HG03457 (cell line): ENCODE measurements at regions not wholly inside any gene's neighbourhood (a gene's known extent, or its start where the extent isn't known, plus 50 kb on each side); places are given as distances from the start of the nearest gene placed in this dataset.
"Not testable (repeated sequence)": the region's sequence is repeated elsewhere in the genome, so short reads cannot be mapped to it uniquely, and the experiment has no call there.

Experiments used
- ATAC-seq: cut with Tn5 transposase; IDR thresholded peaks from one replicate; pipeline ENCODE4 v1.9.1; 2021; ENCODE audit warnings: moderate number of reproducible peaks; ENCODE audit not compliant: unreplicated experiment

DNA sequence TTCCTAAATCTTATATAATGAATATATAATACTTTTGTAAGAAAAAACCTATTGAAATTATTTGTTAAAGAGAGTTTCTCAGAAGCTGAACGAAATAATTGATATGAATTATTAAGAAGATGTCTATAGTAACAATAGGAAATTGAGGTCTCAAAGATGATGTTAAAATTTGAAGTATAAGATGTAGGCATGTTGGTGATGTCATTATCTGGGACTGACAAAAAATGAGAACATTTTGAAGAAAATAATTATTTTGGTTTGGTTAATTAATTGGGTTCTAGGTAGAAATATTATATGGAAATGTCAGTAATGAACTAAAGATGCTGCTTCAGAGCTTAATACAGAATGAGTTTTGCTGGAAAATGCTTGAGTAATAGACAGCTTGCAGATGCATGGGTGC lies 501.4 kb upstream of the ST8SIA4 start:
- no peak for ATAC-seq

DNA sequence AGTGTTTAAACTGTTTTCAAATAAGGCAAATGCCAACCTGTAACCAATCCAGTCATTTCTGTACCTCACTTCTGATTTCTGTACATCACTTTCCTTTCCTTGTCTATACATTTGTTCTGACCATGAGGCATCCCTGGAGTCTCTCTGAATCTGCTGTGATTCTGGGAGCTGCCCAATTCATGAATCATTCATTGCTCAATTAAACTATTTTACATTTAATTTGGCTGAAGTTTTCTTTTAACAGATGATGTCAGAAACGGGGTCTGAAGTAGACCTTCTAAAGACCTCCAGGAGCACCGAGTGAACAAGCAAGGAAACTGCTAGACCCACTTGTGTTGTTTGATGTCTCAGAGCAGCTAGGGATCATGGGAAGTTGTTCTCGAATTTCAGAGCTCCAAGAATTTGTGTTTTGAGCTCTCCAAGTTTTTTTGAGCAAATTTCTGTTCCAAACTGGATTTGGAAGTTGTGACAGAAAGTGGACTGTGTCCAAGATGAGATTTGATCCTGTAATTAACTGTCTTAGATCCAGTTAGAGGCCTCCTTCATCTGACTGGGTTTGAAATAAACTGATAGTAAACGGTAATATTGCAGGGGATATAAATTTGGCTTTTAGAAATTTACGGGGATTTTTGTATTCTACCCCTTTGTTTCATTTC lies 490.8 kb upstream of the ST8SIA4 start:
- no peak for ATAC-seq

DNA sequence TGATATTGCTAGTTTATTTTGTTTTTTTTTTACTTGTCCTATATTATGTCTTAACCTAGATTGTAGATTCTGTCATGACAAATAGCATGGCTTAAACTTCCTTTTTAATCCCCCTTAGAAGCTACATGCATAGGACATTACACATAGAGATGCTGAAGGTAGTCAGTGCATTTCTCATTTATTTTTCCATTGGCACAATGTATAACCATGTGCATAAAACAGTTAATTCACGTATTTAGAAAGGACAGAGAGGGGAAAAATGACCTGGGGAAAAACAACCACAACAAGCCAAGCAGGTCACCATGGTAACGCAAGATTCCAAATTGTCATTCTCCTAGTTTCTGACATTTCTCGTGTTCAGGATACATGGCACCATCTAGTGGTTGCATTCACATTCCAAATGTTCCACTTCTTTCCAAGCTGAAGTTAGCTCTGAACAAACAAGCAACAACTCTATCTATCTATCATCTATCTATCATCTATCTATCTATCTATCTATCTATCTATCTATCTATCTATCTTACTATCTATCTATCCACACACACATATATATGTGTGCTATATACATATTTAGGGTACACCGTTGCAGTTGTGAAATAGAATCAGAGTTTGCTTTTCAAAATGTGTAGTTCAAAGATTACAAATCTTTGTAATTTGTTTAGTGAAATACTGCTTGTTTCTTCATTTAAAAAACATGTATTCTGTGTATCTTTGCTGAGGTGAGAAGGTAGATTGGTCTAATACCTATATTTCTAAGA lies 487.2 kb upstream of the ST8SIA4 start:
- ATAC-seq = no peak

GRCh38 chr5:101385276-101385675 lies 482.2 kb upstream of the ST8SIA4 start:
- ATAC-seq = no peak

GRCh38 chr5:101370181-101370580 lies 467.1 kb upstream of the ST8SIA4 start:
- ATAC-seq = no peak

- ATAC-seq = no peak
Measured at GRCh38 chr5:101364469-101364868, 461.4 kb upstream of the ST8SIA4 start.

DNA sequence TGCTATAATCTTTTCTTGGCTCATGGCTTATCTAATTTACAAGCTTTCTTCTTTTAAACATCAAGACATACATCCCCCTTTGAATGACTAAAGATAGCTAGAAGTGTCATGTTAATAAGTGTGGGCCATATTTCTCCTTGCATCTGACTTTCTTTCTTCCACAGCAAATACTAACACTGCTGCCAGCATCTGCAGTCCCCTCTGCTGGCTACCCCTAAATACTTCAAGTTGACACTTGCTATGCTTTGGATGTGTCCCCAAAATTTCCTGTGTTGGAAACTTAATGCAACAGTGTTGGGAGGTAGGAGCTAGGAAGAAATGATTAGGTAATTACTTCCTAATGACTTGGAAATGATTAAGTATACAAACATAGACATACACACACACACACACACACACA lies 459.0 kb upstream of the ST8SIA4 start:
- no peak for ATAC-seq

DNA sequence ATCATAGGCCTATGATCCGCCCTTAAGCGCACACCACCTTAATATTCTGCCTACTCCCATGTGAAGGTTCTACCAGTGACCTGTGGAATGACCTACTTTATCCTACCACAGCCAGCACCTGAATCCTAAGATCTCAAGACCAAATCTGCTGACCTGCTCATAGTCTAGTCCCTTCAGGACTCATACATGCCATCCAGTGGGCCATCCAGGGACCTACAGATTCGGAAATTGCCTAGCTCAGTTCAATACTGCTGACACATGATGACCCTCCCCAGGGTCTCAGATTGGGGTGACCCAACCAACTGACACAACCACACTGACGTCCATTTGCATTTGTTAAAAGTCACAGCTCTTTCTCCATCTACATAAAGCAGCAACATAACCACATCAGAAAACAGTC lies 443.8 kb upstream of the ST8SIA4 start:
- ATAC-seq = peak; percentile 92

GRCh38 chr5:101346447-101346846 lies 443.4 kb upstream of the ST8SIA4 start:
- no peak for ATAC-seq

DNA sequence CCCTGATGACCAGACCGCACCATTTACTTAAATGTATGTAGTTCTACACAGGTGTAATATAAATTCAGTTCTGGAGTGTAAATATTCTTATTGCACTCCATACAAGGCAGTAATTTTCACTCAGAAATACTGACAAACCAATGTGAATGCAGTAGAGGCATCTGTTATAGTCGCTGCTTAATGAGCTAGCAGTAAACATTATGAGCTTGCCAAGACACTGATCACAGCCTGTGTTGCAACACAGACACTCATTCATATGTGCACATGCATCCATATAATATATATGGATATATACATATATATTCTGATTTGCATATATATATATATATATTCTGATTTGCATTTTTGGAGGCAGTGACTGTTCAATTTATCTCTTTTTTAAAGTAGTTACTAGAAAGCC lies 435.1 kb upstream of the ST8SIA4 start:
- no peak for ATAC-seq

DNA sequence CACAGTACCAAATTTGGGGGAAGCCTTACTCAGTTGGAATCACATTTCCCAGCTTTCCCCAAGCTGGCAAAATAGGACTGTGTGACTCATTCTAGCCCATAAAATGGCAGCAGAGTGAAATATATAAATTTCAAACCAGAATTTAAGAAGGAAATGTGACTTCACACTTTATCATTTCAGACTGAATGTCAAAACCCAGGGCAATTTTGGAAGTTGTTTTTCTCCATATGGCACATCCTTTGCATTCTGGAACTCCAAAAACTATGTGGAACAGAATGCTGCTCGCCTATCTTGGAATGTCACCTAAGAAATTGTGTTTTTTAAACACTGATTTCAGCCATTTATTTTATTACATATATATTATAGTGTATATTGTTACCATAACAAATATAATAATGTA lies 424.7 kb upstream of the ST8SIA4 start:
- ATAC-seq = no peak

DNA sequence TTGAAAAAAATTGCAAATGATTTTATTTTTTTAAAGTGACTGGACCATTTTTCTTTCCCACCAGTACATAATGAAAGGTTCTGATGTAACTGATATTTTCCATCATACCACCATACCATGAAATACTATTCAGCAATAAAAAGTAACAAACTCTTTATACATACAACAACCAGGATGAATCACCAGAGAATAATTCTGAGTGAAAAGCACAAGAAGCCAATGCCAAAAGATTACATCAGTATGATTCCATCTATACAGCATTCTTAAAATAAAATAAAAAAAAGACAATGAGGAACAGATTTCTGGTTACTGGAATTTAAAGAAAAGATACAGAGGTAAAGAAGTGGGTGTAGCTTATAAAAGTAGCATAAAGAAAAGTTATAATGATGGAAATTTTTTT lies 423.7 kb upstream of the ST8SIA4 start:
- no peak for ATAC-seq

DNA sequence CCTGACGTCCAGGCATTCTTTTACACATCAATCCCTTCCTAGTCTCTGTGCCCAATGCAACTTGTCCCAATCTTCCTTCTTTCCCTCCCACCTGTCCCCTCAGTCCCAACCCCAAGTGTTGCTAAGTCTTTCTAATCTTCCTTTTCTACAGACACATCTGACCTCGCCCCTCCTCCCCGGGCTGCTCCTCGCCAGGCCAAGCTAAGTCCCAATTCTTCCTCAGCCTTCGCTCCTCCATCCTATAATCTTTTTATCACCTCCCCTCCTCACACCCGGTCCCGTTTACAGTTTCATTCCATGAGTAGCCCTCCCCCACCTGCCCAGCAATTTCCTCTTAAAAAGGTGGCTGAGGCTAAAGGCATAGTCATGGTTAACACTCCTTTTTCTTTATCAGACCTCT lies 413.3 kb upstream of the ST8SIA4 start:
- ATAC-seq = not testable (repeated sequence)

- no peak for ATAC-seq
Measured at GRCh38 chr5:101306391-101307137, 403.5 kb upstream of the ST8SIA4 start.

- no peak for ATAC-seq
Measured at GRCh38 chr5:101296477-101296876, 393.4 kb upstream of the ST8SIA4 start.

DNA sequence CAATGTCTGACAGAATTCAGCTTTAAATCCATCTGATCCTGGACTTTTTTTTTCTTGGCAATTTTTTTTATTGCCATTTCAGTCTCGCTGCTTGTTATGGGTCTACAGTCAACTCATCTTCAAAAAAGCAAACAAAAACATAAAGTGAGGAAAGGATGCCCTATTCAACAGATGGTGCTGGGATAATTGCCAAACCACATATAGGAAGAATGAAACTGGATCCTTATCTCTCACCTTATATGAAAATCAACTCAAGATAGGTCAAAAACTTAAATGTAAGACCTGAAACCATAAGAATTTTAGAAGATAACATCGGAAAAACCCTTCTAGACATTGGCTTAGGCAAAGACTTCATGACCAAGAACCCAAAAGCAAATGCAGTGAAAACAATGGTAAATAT lies 389.1 kb upstream of the ST8SIA4 start:
- ATAC-seq = no peak

DNA sequence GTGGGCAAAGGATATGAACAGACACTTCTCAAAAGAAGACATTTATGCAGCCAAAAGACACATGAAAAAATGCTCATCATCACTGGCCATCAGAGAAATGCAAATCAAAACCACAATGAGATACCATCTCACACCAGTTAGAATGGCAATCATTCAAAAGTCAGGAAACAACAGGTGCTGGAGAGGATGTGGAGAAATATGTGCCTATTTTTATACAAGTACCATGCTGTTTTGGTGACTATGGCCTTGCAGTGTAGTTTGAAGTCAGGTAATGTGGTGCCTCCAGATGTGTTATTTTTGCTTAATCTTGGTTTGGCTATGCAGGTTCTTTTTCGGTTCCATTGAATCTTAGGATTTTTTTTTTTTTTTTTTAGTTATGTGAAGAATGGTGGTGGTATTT lies 387.7 kb upstream of the ST8SIA4 start:
- not testable (repeated sequence) for ATAC-seq

DNA sequence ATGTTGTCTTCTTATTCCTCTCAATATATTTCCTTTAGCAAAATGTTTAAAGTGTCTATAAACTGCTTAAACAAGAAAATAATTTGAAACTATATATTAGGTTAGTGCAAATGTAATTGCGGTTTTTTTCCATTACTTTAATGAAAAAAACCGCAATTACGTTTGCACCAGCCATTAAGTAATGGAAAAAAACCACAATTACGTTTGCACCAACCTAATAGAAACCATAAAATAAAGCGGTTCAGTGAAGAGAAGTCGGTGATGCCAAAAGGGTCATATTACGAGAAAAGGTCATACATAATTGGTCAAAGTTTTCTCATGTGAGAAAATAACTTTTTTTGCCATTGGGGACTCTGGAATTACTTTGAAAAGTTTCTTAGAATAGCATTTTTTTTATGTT lies 385.6 kb upstream of the ST8SIA4 start:
- no peak for ATAC-seq

- no peak for ATAC-seq
Measured at GRCh38 chr5:101284736-101285375, 381.8 kb upstream of the ST8SIA4 start.

- not testable (repeated sequence) for ATAC-seq
Measured at GRCh38 chr5:101283938-101284337, 380.9 kb upstream of the ST8SIA4 start.

DNA sequence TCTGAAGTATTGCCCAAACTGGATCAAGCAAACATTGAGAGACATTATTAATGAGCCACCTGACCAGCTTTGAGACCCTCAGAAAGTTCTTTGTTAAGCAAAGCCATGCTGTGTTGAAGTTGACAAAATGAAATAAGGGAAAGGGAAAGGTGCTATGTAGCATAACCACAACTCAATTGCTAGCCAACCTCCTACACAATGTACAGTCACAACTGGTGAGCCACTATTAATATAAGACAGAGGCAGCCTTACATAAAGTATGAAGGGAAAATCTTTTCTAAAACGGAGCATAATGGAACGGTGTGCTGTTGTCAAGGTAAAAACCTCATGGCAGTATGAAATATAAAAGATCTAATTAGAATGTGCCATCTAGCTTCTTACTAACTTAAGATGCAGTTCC lies 375.8 kb upstream of the ST8SIA4 start:
- no peak for ATAC-seq
